ENCODE measurements at regions not wholly inside any gene's neighbourhood (a gene's known extent, or its start where the extent isn't known, plus 50 kb on each side); places are given as distances from the start of the nearest gene placed in this dataset.
A peak's percentile ranks its signal among the peaks of the same experiment; 100 is the strongest.
"Not testable (repeated sequence)": the region's sequence is repeated elsewhere in the genome, so short reads cannot be mapped to it uniquely, and the experiment has no call there.

DNA sequence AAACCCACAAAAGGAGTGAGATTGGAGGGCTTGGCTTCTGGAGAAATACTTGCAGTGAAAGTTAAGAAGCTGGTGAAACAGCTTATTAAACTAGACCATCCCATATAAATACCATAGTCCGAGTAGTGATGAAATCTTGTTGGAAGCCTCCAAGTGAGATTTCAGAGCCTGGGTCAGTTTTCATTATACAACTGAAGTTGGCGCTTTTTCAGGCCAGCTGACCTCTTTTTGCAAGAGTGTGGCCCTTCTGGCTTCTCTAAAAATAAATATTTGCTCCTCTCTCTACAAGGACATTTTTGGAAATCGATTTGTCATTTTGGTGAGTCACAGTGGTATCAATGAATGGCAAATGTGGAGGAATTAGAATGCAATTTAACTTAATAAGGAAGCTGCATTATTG lies 51.2 kb upstream of the THRB start:
- DNase-seq (ENCODE audit: low read depth) = peak; percentile 70

- DNase-seq (ENCODE audit: low read depth) = peak; percentile 95
Measured at GRCh38 chr3:24548278-24548677, 53.6 kb upstream of the THRB start.

- peak; percentile 97 for DNase-seq (ENCODE audit: low read depth)
Measured at GRCh38 chr3:24550588-24550987, 55.9 kb upstream of the THRB start.

DNA sequence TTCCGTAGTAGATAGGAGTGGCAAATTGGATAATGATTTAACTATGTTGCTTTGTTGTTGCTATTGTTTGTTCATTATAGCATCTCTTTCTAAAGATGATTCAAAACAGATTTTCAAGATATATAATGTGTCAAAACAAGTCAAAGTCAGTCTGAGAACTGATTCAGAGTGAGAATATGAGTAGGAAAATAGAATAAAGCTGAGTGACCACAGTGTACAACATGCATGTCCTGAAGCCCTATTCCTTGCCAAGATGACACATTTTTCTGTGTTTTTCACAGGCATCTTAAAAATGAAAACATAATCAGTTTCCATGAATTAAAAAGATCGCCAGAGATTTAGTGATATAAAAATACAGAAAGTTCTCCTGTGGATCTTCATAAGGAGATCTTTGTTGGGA lies 57.0 kb upstream of the THRB start:
- peak; percentile 16 for DNase-seq (ENCODE audit: low read depth)

- no peak for DNase-seq (ENCODE audit: low read depth)
Measured at GRCh38 chr3:24562895-24563294, 68.2 kb upstream of the THRB start.

GRCh38 chr3:24565053-24565452 lies 70.4 kb upstream of the THRB start:
- DNase-seq (ENCODE audit: low read depth) = no peak

- no peak for DNase-seq (ENCODE audit: low read depth)
Measured at GRCh38 chr3:24565656-24566055, 71.0 kb upstream of the THRB start.

GRCh38 chr3:24566927-24567326 lies 72.3 kb upstream of the THRB start:
- DNase-seq (ENCODE audit: low read depth) = no peak

GRCh38 chr3:24572409-24572808 lies 77.8 kb upstream of the THRB start:
- DNase-seq (ENCODE audit: low read depth) = not testable (repeated sequence)

DNA sequence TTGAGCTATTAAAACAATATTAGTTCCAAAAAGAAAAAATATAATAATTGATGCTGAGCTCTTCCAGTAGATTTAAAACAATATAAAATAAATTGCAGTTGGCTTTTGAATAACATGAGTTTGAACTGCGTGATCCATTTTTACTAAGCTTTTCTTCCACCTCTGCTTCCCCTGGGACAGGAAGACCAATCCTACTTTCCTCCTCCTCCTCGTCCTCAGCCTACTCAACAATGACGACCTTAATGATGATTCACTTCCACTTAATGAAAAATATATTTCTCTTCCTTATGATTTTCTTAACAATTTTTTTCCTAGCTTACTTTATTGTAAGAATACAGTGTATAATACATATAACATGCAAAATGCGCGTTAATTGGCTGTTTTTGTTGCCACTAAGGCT lies 78.9 kb upstream of the THRB start:
- no peak for DNase-seq (ENCODE audit: low read depth)

DNA sequence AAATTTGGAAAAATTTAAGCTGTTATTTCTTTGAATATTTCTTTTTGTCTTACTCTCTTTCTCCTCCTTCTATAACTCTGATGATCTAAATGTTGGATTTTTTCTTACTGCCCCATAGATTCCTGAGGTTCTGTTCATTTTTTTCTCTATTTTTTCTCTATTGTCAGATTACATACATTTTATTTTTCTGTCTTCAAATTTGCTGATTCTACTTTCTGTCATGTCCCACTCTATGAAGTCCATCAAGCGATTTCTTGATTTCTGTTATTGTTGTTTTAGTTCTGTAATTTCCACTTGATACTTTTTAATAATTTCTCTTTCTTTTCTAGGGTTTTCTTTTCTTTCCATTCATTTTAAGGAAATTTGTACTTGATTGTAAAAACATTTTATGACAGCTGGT lies 83.7 kb upstream of the THRB start:
- no peak for DNase-seq (ENCODE audit: low read depth)

DNA sequence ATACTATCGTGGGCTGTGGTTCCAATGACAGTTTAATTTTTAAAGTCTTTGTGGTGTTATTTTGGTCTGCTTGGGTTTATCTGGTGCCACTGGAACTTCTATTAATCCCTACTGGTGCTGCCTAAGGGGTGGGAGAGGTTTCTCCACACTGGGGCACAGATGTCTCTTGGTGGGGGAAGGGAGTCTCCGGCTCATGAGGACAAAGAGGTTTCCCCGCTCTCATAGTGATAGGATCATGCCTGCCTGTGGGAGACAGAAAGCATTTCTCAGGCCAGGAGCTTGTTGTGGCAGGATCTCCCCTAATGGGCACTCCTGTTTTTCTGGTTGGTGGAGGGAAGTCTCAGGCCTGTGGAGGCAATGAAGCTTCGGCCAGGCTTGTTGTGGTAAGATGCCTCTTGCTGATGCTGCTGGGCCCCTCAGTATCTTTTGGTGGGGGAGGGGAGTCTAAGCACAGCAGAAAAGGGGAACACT lies 84.3 kb upstream of the THRB start:
- DNase-seq (ENCODE audit: low read depth) = peak; percentile 82

DNA sequence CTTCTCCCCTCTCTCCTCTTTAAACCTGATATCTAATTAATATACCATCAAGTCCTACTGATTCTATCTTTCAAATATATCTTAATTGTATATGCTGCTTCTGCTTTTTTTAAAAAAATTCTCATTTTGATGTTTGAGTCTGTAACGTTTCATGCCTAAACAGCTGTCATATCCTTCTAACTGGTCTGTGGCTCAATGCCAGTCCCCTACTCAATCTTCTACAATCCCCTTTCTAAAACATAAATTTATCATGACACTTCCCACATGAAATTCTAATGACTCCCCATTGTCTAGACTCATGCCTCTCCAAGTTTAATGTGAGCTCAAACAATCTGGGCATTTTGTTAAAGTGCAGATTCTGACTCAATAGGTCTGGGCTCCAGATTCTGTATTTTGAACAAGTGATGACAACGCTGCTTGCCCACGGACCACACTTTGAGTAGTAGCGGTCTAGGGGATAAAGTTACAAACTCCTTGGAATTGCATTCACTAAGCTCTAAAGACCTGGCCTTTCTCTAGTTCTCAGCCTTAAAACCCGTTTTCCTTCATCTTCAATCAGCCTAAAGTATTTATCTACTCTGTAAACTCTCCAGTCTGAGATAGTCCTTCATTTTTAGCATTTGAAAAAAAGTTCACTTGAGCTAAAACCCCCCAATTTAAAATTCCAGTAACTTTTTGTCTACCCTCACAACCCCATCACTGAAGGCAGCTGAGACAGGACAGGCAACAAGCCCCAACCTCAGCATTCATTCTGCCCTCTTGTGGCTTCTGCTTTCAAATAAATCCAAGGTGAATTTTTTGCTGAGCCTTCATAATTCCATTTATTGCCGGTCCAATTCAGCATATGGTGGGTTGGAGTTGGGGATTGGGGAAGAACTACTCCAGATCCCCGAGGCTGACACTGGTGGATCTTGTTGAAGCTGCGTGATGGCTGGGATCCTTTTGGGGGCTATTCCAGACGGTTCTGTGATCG lies 88.1 kb upstream of the THRB start:
- DNase-seq (ENCODE audit: low read depth) = peak; percentile 52

DNA sequence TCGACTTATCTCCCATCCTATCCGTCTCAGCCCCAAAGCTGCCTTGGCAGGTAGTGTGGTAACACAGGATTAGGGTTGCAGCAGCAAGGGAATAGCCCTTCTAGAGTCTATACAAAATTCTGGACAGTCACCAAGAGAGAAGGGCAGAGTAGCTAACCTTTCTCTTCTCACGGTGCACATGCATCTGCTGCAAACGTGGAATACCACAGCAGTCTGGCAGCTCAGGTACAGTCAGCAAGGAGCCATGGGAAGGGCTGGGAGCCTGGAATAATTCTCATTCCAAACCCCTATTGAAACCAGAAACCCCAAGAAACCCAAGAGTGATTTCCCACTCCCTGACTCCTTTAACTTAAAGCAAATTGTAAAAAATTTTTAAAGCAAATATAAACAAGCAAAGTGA lies 92.3 kb upstream of the THRB start:
- DNase-seq (ENCODE audit: low read depth) = no peak

- DNase-seq (ENCODE audit: low read depth) = no peak
Measured at GRCh38 chr3:24588629-24589512, 94.2 kb upstream of the THRB start.

GRCh38 chr3:24589513-24589851 lies 94.8 kb upstream of the THRB start:
- no peak for DNase-seq (ENCODE audit: low read depth)

GRCh38 chr3:24589931-24590880 lies 95.6 kb upstream of the THRB start:
- no peak for DNase-seq (ENCODE audit: low read depth)

DNA sequence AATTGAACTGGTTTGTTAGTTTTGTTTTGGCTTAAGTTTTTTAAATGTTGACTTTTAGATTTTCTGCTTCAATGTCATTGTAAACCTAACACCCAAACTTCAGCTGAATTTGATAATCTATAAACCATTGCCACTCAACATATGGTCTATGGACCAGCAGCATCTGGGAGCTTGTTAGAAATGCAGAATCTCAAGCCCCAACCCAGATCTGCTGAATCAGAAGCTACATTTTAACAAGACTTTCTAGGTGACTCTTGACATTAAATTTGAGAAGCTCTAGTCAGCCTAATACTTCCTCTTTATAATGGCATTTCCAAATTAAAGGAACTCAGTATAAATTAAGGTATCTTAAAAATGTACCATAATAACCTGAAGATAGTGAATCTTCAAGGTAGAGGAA lies 96.5 kb upstream of the THRB start:
- no peak for DNase-seq (ENCODE audit: low read depth)

DNA sequence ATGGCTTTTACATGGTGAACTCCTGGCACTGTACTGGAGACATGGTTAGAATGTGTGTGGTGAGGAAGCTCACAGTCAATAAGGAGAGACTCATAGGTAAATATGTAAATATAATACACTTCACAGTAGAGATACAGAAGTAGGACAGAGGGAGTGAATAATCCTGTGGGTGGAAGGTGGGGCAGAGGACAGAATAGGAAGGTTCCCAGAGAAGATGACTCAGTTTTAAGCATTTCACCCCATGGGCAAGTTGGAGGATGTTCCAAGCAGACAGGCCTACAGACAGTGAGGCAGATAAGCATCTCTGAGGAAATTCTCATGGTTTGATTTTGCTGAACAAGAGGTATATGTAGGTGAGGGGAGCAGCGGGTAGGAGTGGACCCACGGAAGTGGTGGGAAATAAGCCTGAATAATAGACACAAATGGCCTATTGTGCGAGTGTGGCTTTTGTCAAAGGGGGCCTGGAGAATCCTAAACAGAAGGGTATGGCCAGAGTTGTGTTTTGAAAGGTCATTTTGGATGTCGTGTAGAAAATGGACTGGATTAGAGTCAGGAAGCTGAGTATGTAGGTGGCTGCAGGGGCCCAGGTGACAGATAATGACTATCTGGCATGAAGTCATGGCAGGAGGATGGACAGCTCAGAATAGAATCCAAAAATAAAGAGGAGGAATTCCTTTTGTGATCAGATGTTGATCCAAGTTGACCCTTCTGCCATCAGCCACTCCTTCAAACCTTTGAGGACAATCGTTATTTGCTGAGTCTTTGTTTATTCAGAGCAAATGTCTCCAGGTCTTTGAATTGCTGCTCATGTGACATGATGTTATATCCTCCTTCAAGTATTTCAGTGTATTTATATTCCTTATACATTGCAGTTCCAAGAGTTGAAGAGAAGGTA lies 97.3 kb upstream of the THRB start:
- no peak for DNase-seq (ENCODE audit: low read depth)

DNA sequence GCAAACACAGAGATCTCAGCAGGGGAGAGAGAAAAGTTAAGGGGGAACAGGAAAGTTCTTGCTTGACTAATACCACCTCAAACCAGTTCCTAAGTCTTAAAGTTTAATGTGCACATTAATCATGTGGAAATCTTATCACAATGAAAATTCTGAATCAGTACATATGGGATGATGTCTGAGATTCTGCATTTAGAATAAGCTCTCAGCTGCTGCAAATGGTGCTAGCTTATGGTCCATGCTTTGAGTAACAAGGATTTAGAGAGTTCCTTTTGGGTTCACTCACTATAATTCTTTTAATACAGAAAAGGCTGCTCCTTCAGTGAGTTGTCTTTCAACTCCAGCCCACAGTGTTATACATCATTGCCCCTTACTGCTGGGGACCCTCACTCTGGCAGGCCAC lies 99.5 kb upstream of the THRB start:
- DNase-seq (ENCODE audit: low read depth) = no peak

Data from myocyte (in vitro differentiated cells).